ENCODE measurements at regions not wholly inside any gene's neighbourhood (a gene's known extent, or its start where the extent isn't known, plus 50 kb on each side); places are given as distances from the start of the nearest gene placed in this dataset.
"Not testable (repeated sequence)": the region's sequence is repeated elsewhere in the genome, so short reads cannot be mapped to it uniquely, and the experiment has no call there.

- no peaks in the 10 kb centered on the region for H3K27me3 ChIP-seq (ENCODE audit: low read depth)
- intact Hi-C loops (cut with micrococcal nuclease): no loop called here
- TF ChIP-seq CTCF (IDR thresholded peaks at IDR 0.05; ENCODE audit: borderline replicate concordance): no peak
- peaks cover 3% of the 10 kb centered on the region for H3K9me3 ChIP-seq (replicated peaks)
- no peak for DNase-seq
- H3K36me3 ChIP-seq: no peaks in the 10 kb centered on the region
- H3K4me3 ChIP-seq: no peak overlapping the region
- no peak overlapping the region for H3K27ac ChIP-seq (replicated peaks)
- peaks cover 27% of the 10 kb centered on the region for H3K4me1 ChIP-seq
Measured at GRCh38 chr5:15365070-15365469, 134.9 kb upstream of the FBXL7 start.

GRCh38 chr5:15363601-15364000 lies 136.4 kb upstream of the FBXL7 start:
- TF ChIP-seq CTCF (IDR thresholded peaks at IDR 0.05; ENCODE audit: borderline replicate concordance): no peak
- H3K9me3 ChIP-seq (replicated peaks): peaks cover 3% of the 10 kb centered on the region
- H3K27ac ChIP-seq (replicated peaks): no peak overlapping the region
- no peak overlapping the region for H3K4me3 ChIP-seq
- no peaks in the 10 kb centered on the region for H3K36me3 ChIP-seq
- intact Hi-C loops (cut with micrococcal nuclease): no loop called here
- peaks cover 27% of the 10 kb centered on the region for H3K4me1 ChIP-seq
- DNase-seq: no peak
- no peaks in the 10 kb centered on the region for H3K27me3 ChIP-seq (ENCODE audit: low read depth)

- DNase-seq; intact Hi-C loops (cut with micrococcal nuclease); H3K27ac ChIP-seq (replicated peaks): not testable (repeated sequence)
Measured at GRCh38 chr5:15357092-15357453, 142.9 kb upstream of the FBXL7 start.

GRCh38 chr5:15356308-15357091 lies 143.5 kb upstream of the FBXL7 start:
- H3K27me3 ChIP-seq (ENCODE audit: low read depth); H3K9me3 ChIP-seq (replicated peaks); H3K4me1 ChIP-seq; intact Hi-C loops (cut with micrococcal nuclease); H3K4me3 ChIP-seq; DNase-seq; H3K36me3 ChIP-seq; H3K27ac ChIP-seq (replicated peaks): not testable (repeated sequence)

More at GRCh38 chr5:15357092-15357453, 142.9 kb upstream of the FBXL7 start:
- H3K27me3 ChIP-seq (ENCODE audit: low read depth); H3K4me1 ChIP-seq; H3K4me3 ChIP-seq; H3K36me3 ChIP-seq; H3K9me3 ChIP-seq (replicated peaks): not testable (repeated sequence)

- Histone ChIP-seq H3K36me3 (no peaks in the 10 kb centered on the region), H3K4me1 (no peaks in the 10 kb centered on the region), H3K27ac (replicated peaks) (no peak overlapping the region), H3K9me3 (replicated peaks) (no peaks in the 10 kb centered on the region), H3K4me3 (no peak overlapping the region), H3K27me3 (ENCODE audit: low read depth) (no peaks in the 10 kb centered on the region)
- DNase-seq: no peak
- intact Hi-C loops (cut with micrococcal nuclease): no loop called here
- no peak for TF ChIP-seq CTCF (IDR thresholded peaks at IDR 0.05; ENCODE audit: borderline replicate concordance)
Measured at GRCh38 chr5:15354021-15354420, 146.0 kb upstream of the FBXL7 start.

- Histone ChIP-seq H3K36me3 (no peaks in the 10 kb centered on the region), H3K27ac (replicated peaks) (no peak overlapping the region), H3K4me1 (no peaks in the 10 kb centered on the region), H3K9me3 (replicated peaks) (no peaks in the 10 kb centered on the region), H3K27me3 (ENCODE audit: low read depth) (no peaks in the 10 kb centered on the region), H3K4me3 (no peak overlapping the region)
- DNase-seq: no peak
- no peak for TF ChIP-seq CTCF (IDR thresholded peaks at IDR 0.05; ENCODE audit: borderline replicate concordance)
- intact Hi-C loops (cut with micrococcal nuclease): no loop called here
Measured at GRCh38 chr5:15353086-15353645, 146.8 kb upstream of the FBXL7 start.
